IPS-20b (cell line): ENCODE measurements at regions not wholly inside any gene's neighbourhood (a gene's known extent, or its start where the extent isn't known, plus 50 kb on each side); places are given as distances from the start of the nearest gene placed in this dataset.

Experiments
- H3K27ac ChIP-seq: one replicate; pipeline ENCODE4 v1.5.1; 2013; ENCODE audit warnings: low read length
- H3K27me3 ChIP-seq: 2 replicates; pipeline ENCODE4 v1.6.1; 2013; ENCODE audit warnings: mild to moderate bottlenecking, low read length, inconsistent platforms; ENCODE audit not compliant: insufficient read depth
- H3K36me3 ChIP-seq: 2 replicates; pipeline ENCODE4 v1.6.1; 2013; ENCODE audit warnings: low read depth, mild to moderate bottlenecking, inconsistent platforms, low read length, moderate library complexity; ENCODE audit not compliant: insufficient read depth
- H3K4me1 ChIP-seq: 2 replicates; pipeline ENCODE4 v1.6.1; 2013; ENCODE audit warnings: mild to moderate bottlenecking, control low read depth, inconsistent platforms, low read length, moderate library complexity; ENCODE audit not compliant: insufficient read depth
- H3K4me3 ChIP-seq: 2 replicates; pipeline ENCODE4 v1.5.1; 2013; ENCODE audit warnings: mild to moderate bottlenecking, low read length, inconsistent platforms
- H3K9ac ChIP-seq: 2 replicates; pipeline ENCODE4 v1.6.1; 2013; ENCODE audit warnings: low read depth, mild to moderate bottlenecking, inconsistent platforms, low read length, moderate library complexity
- H3K9me3 ChIP-seq: 2 replicates; pipeline ENCODE4 v1.6.1; 2013; ENCODE audit warnings: mild to moderate bottlenecking, low read depth, low read length, inconsistent platforms; ENCODE audit not compliant: insufficient read depth

GRCh38 chr12:17695495-17695894, 394.5 kb downstream of the RERGL start:
- Histone ChIP-seq H3K36me3 (no peaks in the 10 kb centered on the region), H3K9ac (no peak overlapping the region), H3K4me3 (no peak overlapping the region), H3K9me3 (no peaks in the 10 kb centered on the region), H3K27me3 (no peaks in the 10 kb centered on the region), H3K27ac (no peak overlapping the region), H3K4me1 (no peaks in the 10 kb centered on the region)

- Histone ChIP-seq H3K4me1 (no peaks in the 10 kb centered on the region), H3K9ac (no peak overlapping the region)
Observed at GRCh38 chr12:17691369-17691768, 398.6 kb downstream of the RERGL start.

GRCh38 chr12:17680220-17680619, 409.8 kb downstream of the RERGL start:
- no peaks in the 10 kb centered on the region for H3K36me3 ChIP-seq
- peaks cover 10% of the 10 kb centered on the region; the same call in 1 of the 2 replicates for H3K4me1 ChIP-seq
- H3K27ac ChIP-seq: no peak overlapping the region
- no peaks in the 10 kb centered on the region for H3K9me3 ChIP-seq
- H3K4me3 ChIP-seq: no peak overlapping the region
- H3K9ac ChIP-seq: no peak overlapping the region
- peaks cover 24% of the 10 kb centered on the region for H3K27me3 ChIP-seq

More at GRCh38 chr12:17691369-17691768, 398.6 kb downstream of the RERGL start:
- Histone ChIP-seq H3K27me3 (no peaks in the 10 kb centered on the region), H3K27ac (no peak overlapping the region), H3K36me3 (no peaks in the 10 kb centered on the region), H3K9me3 (no peaks in the 10 kb centered on the region), H3K4me3 (no peak overlapping the region)

GRCh38 chr12:17666641-17667324, 423.2 kb downstream of the RERGL start:
- Histone ChIP-seq H3K4me3 (no peak overlapping the region), H3K9ac (no peak overlapping the region), H3K27ac (no peak overlapping the region), H3K27me3 (no peaks in the 10 kb centered on the region), H3K4me1 (no peaks in the 10 kb centered on the region), H3K9me3 (no peaks in the 10 kb centered on the region), H3K36me3 (no peaks in the 10 kb centered on the region)

- Histone ChIP-seq H3K36me3 (no peaks in the 10 kb centered on the region), H3K4me3 (no peak overlapping the region), H3K27ac (no peak overlapping the region), H3K27me3 (no peaks in the 10 kb centered on the region), H3K4me1 (peaks cover 4% of the 10 kb centered on the region; the same call in 1 of the 2 replicates), H3K9me3 (no peaks in the 10 kb centered on the region), H3K9ac (no peak overlapping the region)
Observed at GRCh38 chr12:17665839-17666238, 424.2 kb downstream of the RERGL start.

- H3K9me3 ChIP-seq: no peaks in the 10 kb centered on the region
- H3K4me1 ChIP-seq: peaks cover 4% of the 10 kb centered on the region; the same call in 1 of the 2 replicates
- H3K27me3 ChIP-seq: no peaks in the 10 kb centered on the region
- H3K36me3 ChIP-seq: no peaks in the 10 kb centered on the region
- H3K9ac ChIP-seq: no peak overlapping the region
- no peak overlapping the region for H3K27ac ChIP-seq
- H3K4me3 ChIP-seq: no peak overlapping the region
Observed at GRCh38 chr12:17661250-17661649, 428.7 kb downstream of the RERGL start.

- Histone ChIP-seq H3K9ac (no peak overlapping the region), H3K4me1 (no peaks in the 10 kb centered on the region), H3K9me3 (no peaks in the 10 kb centered on the region), H3K27ac (no peak overlapping the region), H3K4me3 (no peak overlapping the region), H3K27me3 (no peaks in the 10 kb centered on the region), H3K36me3 (no peaks in the 10 kb centered on the region)
Observed at GRCh38 chr12:17652436-17652835, 437.6 kb downstream of the RERGL start.

GRCh38 chr12:17642340-17642650, 447.7 kb downstream of the RERGL start:
- Histone ChIP-seq H3K36me3 (no peaks in the 10 kb centered on the region), H3K27me3 (no peaks in the 10 kb centered on the region), H3K4me3 (no peak overlapping the region), H3K27ac (no peak overlapping the region), H3K4me1 (no peaks in the 10 kb centered on the region), H3K9me3 (no peaks in the 10 kb centered on the region), H3K9ac (no peak overlapping the region)

GRCh38 chr12:17640615-17641014, 449.4 kb downstream of the RERGL start:
- H3K27ac ChIP-seq: no peak overlapping the region
- H3K27me3 ChIP-seq: no peaks in the 10 kb centered on the region
- no peak overlapping the region for H3K4me3 ChIP-seq
- no peak overlapping the region for H3K9ac ChIP-seq
- H3K9me3 ChIP-seq: no peaks in the 10 kb centered on the region
- no peaks in the 10 kb centered on the region for H3K4me1 ChIP-seq
- H3K36me3 ChIP-seq: no peaks in the 10 kb centered on the region

- no peak overlapping the region for H3K9ac ChIP-seq
- no peaks in the 10 kb centered on the region for H3K27me3 ChIP-seq
- H3K36me3 ChIP-seq: no peaks in the 10 kb centered on the region
- H3K27ac ChIP-seq: no peak overlapping the region
- H3K9me3 ChIP-seq: peaks cover 18% of the 10 kb centered on the region
- no peaks in the 10 kb centered on the region for H3K4me1 ChIP-seq
- H3K4me3 ChIP-seq: no peak overlapping the region
Observed at GRCh38 chr12:17618831-17619230, 471.2 kb downstream of the RERGL start.

- no peak overlapping the region for H3K4me3 ChIP-seq
- H3K4me1 ChIP-seq: no peaks in the 10 kb centered on the region
- no peaks in the 10 kb centered on the region for H3K9me3 ChIP-seq
- no peak overlapping the region for H3K27ac ChIP-seq
- H3K9ac ChIP-seq: no peak overlapping the region
- H3K27me3 ChIP-seq: no peaks in the 10 kb centered on the region
- H3K36me3 ChIP-seq: no peaks in the 10 kb centered on the region
Observed at GRCh38 chr12:17609701-17610100, 480.3 kb downstream of the RERGL start.

- H3K27me3 ChIP-seq: no peaks in the 10 kb centered on the region
- H3K4me1 ChIP-seq: no peaks in the 10 kb centered on the region
- H3K4me3 ChIP-seq: no peak overlapping the region
- H3K9ac ChIP-seq: no peak overlapping the region
- no peak overlapping the region for H3K27ac ChIP-seq
- H3K36me3 ChIP-seq: no peaks in the 10 kb centered on the region
- H3K9me3 ChIP-seq: no peaks in the 10 kb centered on the region
Observed at GRCh38 chr12:17609153-17609552, 480.8 kb downstream of the RERGL start.
